HG03558 (cell line): ENCODE measurements at regions not wholly inside any gene's neighbourhood (a gene's known extent, or its start where the extent isn't known, plus 50 kb on each side); places are given as distances from the start of the nearest gene placed in this dataset.

Source experiments
- ATAC-seq: cut with Tn5 transposase; IDR thresholded peaks from one replicate; pipeline ENCODE4 v1.9.1; 2021; ENCODE audit warnings: moderate number of reproducible peaks; ENCODE audit not compliant: unreplicated experiment; ENCODE audit errors: extremely low read depth

DNA sequence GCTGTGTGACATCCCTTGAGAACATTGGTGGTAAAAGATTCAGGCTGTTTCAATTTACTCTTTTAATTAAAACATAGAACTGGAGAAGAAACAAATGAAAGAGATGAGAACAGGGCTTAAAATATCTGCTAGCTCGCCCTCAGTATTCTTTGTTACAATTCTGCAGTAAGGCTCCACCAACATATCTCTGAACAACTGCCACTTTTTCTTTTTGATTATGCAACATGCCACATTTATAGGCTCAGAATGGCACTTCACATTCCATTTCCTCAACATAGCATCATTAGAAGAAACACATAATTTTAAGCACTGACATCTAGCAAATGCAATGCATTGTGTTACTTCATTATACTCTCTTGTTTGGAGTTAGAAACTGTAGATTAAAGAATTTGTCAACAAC lies 1315.2 kb downstream of the LRFN5 start:
- no peak for ATAC-seq

GRCh38 chr14:42918615-42919014 lies 1311.9 kb downstream of the LRFN5 start:
- ATAC-seq: no peak

DNA sequence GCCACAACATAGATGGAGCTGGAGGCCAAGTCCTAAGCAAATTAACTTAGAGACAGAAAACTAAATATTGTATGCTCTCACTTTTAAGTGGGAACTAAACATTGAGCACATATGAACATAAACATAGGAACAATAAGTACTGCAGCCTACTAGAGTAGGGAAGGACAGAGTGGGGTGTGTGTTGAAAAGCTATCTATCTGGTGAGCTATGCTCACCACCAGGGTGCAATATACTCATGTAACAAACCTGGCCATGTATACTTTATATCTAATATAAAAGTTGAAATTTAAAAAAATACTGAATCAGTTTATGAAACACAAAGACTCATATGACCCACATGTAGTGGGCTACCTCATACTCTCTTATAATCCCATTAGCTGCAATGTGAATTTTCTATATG lies 1305.0 kb downstream of the LRFN5 start:
- ATAC-seq: no peak

DNA sequence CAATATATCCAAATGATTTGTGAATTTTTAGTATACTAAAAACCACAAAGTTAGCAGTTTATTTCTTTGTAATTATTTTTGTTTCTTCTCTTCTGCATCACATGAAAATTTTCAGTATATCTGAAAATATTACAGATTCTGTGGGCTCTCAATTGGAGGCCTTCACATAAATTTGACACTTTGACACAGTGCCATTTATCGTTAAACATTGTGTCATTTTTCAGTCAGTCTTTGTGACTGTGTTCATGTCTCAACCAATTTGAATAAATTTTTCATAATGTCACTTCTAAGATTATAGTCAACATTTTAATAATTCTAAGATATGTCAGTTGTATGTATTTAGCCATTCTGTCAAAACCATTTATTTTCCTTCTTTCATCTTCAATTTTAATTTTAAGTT lies 1303.0 kb downstream of the LRFN5 start:
- no peak for ATAC-seq

GRCh38 chr14:42893183-42893582 lies 1286.5 kb downstream of the LRFN5 start:
- no peak for ATAC-seq

- ATAC-seq: no peak
Measured at GRCh38 chr14:42884100-42884499, 1277.4 kb downstream of the LRFN5 start.

- no peak for ATAC-seq
Measured at GRCh38 chr14:42877716-42878115, 1271.0 kb downstream of the LRFN5 start.

DNA sequence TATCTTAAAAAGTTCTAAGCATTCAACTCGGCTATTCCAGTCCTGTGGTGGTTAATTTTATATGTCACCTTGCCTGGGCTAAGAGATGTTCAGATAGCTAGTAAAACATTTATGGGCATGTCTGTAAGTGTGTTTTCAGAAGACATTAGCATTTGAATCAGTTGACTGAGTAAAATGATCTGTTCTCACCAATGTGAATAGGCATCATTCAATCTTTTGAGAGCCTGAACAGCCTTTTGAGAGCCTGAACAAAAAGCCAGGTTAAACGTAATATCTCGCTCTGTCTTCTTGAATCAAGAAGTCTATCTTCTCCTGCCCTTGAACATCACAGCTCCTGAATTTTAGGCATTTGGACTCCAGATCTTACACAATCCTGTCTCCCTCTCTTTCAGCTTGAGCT lies 1266.1 kb downstream of the LRFN5 start:
- ATAC-seq: no peak

DNA sequence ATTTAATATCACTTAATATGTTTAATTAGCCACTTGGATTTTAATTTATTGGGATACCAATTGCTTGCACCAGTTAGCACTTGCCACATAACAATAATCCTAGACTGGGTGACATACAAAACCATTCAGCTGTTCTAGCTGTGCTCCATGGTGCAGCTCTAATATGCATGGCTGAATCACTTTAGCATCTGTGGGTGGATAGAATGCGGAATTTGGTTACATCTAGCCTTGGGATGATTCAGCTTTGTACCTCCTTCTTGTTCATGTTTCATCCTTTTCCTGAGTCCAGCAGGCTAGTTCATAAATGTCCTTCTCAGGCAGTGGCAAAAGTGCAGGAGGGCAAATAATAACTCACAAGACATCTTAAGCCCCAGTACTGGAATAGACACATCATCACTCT lies 1263.0 kb downstream of the LRFN5 start:
- ATAC-seq: no peak

DNA sequence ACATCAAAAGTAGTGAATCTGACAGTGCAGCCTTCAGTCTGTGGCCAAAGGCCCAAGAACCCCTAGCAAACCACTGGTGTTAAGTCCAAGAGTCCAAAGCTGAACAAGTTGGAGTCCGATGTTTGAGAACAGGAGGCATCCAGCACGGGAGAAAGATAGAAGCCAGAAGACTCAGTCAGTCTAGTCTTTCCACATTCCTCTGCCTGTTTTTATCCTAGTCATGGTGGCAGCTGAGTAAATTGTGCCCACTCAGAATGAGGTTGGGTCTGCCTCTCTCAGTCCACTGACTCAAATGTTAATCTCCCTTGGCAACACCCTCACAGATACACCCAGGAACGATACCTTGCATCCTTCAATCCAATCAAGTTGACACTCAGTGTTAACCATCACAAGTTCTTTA lies 1255.4 kb downstream of the LRFN5 start:
- no peak for ATAC-seq

- no peak for ATAC-seq
Measured at GRCh38 chr14:42860371-42860770, 1253.7 kb downstream of the LRFN5 start.

GRCh38 chr14:42856106-42856505 lies 1249.4 kb downstream of the LRFN5 start:
- no peak for ATAC-seq

DNA sequence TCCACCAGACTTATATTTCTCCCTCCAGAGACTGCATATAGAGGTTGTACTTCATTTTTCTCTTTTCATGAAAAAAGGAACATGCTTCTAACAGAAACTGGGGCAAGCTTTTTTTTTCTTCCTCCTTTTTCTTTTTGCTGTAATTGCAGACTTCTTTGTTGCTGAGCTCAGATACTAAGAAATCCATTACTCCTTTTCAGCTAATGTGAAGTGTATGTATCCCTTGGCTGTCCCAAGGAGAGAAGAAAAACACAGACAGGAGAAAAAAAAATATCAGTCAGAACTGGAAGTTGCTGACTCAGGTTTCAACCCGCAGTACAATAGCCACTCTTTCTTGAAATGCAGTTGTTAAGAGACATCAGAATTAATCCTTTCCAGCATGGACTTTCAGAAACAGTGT lies 1248.4 kb downstream of the LRFN5 start:
- ATAC-seq: no peak

- no peak for ATAC-seq
Measured at GRCh38 chr14:42854061-42854460, 1247.4 kb downstream of the LRFN5 start.

DNA sequence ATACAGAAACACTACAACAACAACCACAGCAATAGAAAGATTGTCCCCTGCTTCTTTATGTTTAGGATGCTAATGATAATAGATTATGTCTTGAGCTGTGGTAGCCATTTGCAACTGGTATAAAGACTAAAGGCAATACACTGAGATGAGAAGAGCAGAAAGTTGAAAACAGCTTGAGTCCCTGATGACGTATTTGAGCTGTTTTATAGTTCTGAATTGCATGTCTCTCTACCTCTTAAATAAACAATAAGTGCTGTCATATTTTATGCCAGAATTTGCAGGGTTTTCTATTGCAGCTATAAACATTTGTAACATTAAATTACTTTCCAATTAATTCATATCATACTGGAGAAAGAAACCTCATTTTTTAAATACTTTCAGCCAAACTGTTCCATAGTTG lies 1242.0 kb downstream of the LRFN5 start:
- ATAC-seq: no peak

- no peak for ATAC-seq
Measured at GRCh38 chr14:42814817-42815216, 1208.1 kb downstream of the LRFN5 start.

GRCh38 chr14:42806909-42807315 lies 1200.2 kb downstream of the LRFN5 start:
- ATAC-seq: no peak

DNA sequence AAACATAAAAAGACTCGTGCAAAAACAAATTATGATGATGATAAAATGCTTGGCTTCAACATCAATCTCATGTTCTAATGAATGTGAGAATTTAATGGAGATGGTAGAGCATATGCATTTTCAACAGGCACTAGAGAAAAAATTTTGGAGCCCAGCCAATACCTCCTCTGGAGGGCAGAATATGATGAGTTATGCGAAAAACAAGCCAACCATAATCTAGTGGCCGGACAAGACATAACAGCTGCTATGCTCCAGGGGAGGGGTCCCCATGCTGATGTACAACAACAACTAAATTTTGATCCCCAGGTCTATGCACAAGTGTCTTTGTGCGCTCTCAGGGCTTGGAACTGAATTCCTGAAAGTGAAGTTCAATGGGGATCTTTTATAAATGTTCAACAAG lies 1197.5 kb downstream of the LRFN5 start:
- ATAC-seq: no peak

GRCh38 chr14:42802346-42802745 lies 1195.7 kb downstream of the LRFN5 start:
- no peak for ATAC-seq

- no peak for ATAC-seq
Measured at GRCh38 chr14:42792166-42792565, 1185.5 kb downstream of the LRFN5 start.

DNA sequence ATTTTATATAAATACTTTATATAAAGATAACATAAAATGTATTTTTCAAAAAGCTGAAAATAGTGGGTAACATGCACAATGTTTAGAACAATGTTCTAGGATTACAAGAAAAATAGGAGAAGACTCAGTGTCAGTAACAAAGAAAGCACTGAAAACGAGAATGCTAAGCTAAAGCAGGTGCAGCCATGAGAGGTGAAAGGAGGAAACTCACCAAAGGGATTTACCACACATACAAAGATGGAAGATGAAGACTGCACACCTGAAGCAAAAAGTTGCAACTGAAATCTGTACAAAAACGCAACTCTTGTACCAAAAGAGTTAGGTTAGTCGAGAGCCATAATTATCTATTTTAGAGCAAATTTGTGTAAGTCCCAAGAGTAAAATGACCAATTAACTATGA lies 1176.1 kb downstream of the LRFN5 start:
- no peak for ATAC-seq

DNA sequence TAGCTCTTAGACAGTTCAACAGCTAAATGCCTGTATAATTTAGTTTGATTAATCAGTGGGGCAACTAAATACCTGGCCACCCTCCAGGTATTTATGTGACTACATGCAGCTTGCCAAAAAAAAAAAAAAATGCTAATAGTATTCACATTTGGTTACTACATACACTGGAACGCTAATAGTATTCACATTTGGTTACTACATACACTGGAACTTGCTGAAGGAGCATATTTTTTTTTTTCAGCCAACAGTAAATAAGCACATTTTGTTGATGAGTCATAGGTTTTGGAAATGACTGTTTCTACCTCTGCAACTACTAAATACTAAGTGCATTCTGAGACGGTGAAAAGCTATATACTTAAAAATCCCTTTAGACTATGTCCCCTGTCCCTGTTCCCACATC lies 1172.3 kb downstream of the LRFN5 start:
- ATAC-seq: no peak

GRCh38 chr14:42750771-42751170 lies 1144.1 kb downstream of the LRFN5 start:
- no peak for ATAC-seq
